ENCODE measurements at regions not wholly inside any gene's neighbourhood (a gene's known extent, or its start where the extent isn't known, plus 50 kb on each side); places are given as distances from the start of the nearest gene placed in this dataset.
"Not testable (repeated sequence)": the region's sequence is repeated elsewhere in the genome, so short reads cannot be mapped to it uniquely, and the experiment has no call there.

DNA sequence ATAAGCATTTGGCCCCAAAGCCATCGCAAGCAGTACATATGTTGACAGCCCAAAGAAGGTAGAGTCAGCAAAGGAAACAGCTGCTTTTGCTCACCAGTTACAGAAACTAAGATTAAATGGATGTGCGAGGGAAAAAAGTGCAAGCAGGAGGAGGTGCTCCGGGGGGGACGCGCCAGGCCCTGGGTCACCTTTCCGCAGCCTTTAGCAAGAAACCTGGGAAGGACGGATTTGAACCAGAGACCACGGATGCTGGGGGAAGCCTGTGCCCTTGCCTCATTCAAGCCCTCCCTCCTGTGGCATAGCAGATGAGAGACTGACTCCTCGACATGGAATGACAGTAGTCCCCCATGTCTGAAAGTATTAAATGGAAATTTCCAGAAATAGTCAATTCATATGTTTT is 405.6 kb upstream of the PRKCQ start:
- DNase-seq (ENCODE audit: low read depth) = no peak

DNA sequence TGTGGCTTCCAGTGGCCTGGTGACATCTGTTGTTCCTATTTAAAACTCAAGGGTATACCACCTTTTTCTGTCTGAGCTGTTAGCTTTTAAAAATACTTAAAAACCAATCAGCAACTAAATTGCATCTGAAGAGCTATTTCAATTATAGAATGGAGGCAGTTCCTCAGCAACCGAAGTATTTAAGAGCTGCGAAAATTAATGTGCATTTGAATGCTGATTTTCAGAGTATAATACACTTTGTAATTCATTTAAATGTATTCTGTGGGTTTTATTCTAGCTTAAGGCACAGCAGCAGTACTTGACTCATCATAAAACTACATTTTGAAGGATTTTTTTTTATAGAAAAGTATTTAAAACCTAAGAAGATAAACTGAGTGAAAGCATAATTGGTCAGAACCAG is 404.9 kb upstream of the PRKCQ start:
- DNase-seq (ENCODE audit: low read depth) = no peak

DNA sequence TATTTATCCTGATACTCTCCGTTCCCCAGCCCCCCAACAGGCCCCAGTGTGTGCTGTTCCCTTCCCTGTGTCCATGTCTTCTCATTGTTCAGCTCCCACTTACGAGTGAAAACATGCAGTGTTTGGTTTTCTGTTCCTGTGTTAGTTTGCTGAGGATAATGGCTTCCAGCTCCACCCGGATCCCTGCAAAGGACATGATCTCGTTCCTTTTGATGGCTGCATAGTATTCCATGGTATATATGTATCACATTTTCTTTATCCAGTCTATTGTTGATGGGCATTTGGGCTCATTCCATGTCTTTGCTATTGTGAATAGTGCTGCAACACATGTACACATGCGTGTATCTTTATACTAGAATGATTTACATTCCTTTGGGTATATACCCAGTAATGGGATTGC is 403.9 kb upstream of the PRKCQ start:
- not testable (repeated sequence) for DNase-seq (ENCODE audit: low read depth)

GRCh38 chr10:6980353-6980752 is 400.3 kb upstream of the PRKCQ start:
- no peak for DNase-seq (ENCODE audit: low read depth)

GRCh38 chr10:6979371-6979770 is 399.3 kb upstream of the PRKCQ start:
- DNase-seq (ENCODE audit: low read depth) = no peak

- DNase-seq (ENCODE audit: low read depth) = no peak
These were observed 398.1 kb upstream of the PRKCQ start for GRCh38 chr10:6978187-6978627.

DNA sequence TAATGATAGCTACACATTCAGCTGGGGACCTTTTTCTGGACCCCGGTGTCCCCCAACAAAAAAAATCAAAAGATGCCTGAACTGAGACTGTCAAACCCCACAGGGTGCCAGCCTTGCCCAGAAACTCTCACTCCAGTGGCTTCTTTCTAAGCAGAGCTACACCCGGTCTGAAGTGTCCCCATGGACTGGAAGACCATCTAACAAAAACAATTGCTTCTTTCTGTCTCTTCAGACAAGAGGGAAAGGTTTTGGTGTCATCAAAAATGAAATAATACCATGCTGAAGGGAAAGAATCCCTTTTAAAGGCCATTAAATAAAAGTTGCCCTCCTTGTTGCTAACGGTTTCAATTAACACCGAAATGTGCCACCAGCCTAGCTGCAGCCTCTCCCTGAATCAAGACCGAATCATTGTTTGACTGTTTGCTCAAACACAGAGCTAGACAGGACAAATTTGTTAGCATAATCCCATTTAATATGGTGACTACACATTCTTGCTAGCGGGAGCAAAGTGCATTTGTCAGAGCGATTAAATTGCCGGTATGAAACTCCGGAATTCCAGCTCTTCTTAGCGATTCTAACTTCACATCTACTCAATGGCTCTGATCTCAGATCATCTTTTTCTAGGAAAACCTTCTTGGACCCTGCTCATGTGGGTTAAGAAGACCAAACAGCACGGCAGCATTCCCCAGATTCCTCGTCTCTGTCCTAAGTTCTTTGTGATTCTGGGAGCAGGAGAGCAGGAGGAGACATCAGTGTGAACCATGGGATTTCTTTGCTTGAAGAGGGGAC is 397.5 kb upstream of the PRKCQ start:
- DNase-seq (ENCODE audit: low read depth) = no peak

GRCh38 chr10:6973899-6974298 is 393.8 kb upstream of the PRKCQ start:
- no peak for DNase-seq (ENCODE audit: low read depth)

DNA sequence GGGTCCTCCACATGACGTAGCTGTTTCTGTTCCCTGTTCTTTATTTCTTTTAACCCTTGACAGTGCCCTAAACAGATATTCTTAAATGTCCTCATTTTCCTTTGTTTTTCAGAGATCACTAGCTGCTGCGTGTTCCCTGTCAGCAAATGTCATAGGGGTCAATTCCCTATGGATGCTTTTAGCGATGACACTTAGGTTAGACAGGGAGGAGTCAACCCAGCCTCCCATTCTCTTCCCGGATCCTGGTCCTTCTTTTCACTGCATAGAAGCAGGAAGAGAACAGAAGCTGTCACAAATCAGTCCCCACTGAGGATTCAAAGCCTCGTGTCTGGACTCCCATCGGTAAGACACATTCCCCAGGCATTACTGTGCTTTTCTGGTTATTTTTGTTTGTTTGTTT is 392.1 kb upstream of the PRKCQ start:
- no peak for DNase-seq (ENCODE audit: low read depth)

- no peak for DNase-seq (ENCODE audit: low read depth)
These were observed 389.6 kb upstream of the PRKCQ start for GRCh38 chr10:6969659-6970058.

GRCh38 chr10:6964543-6964942 is 384.5 kb upstream of the PRKCQ start:
- DNase-seq (ENCODE audit: low read depth) = no peak

DNA sequence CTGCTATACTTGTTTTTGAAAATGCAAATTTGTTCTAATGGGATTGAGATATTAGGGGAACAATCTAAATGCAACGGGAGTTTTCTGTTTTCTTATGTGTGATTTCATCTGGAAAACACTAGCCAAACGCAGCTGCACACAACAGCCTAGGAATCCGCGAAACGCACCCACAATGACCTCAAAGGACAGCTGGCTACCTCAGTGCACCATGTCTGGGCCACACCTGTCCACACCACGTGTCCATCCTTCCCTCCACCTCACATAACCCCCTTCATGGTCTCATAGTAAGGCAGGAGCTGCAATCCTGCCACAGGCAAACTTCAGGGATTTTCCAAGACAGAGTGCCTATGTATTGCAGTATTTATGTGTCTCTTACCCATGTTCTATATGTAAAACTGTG is 382.5 kb upstream of the PRKCQ start:
- no peak for DNase-seq (ENCODE audit: low read depth)

DNA sequence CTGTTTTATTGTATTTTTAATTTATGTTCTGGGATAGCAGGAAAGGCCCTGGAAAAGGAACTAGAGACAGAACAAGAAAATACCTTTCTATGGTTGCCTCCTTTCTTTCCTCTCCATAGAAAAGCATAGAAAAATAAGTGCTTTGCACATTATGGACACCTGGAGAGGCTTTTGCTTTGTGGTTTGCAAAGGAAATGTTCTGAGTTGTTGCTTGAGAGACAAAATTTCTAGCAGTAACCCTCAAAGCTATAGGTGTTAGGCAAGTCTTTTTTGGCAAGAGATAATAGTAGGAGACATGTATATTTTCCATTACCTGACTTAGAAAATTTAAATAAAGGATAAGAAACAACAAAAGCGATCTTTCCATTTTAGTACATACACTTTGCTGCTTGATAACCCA is 378.6 kb upstream of the PRKCQ start:
- DNase-seq (ENCODE audit: low read depth) = no peak

- no peak for DNase-seq (ENCODE audit: low read depth)
These were observed 378.2 kb upstream of the PRKCQ start for GRCh38 chr10:6958254-6958653.

- DNase-seq (ENCODE audit: low read depth) = no peak
These were observed 377.8 kb upstream of the PRKCQ start for GRCh38 chr10:6957851-6958250.

DNA sequence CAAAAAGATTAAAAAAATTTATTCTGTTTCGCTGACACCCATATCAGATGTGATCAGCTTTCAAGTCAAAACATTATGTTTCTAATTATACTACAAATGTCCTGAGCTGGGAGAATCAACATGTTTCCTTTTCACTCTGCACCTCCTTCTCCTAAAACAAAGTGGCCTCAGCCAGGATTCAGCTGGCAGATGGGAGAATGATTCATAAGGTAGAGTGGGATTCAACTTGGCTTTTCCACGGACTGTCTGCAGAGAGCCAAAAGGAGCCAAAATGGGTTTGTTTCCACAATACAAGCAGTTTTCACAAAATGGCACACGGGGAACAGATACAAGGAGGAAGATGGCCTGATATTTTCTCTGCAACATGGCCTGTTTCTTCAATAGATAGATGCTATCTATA is 376.5 kb upstream of the PRKCQ start:
- no peak for DNase-seq (ENCODE audit: low read depth)

- DNase-seq (ENCODE audit: low read depth) = no peak
These were observed 373.3 kb upstream of the PRKCQ start for GRCh38 chr10:6953271-6953801.

- no peak for DNase-seq (ENCODE audit: low read depth)
These were observed 371.7 kb upstream of the PRKCQ start for GRCh38 chr10:6951732-6952131.

- no peak for DNase-seq (ENCODE audit: low read depth)
These were observed 370.1 kb upstream of the PRKCQ start for GRCh38 chr10:6950133-6950532.

DNA sequence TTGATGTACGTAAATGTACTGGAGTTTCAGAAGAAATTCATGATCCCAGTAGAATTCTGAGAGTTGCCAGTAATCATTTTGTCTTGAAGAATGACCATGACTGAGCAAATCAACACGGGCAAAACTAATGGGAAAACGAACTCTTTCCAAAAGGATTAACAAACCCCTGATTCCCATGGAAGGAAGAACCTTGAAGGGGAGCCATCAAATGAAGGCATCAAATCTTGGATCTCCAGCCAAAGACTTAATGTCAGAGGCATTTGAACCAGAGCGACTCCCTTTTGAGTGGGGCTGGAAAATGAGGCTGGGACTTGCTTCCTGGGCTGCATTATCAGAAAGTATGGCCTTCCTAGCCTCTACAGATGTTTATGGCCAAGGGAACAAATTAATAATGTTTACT is 364.4 kb upstream of the PRKCQ start:
- DNase-seq (ENCODE audit: low read depth) = no peak

DNA sequence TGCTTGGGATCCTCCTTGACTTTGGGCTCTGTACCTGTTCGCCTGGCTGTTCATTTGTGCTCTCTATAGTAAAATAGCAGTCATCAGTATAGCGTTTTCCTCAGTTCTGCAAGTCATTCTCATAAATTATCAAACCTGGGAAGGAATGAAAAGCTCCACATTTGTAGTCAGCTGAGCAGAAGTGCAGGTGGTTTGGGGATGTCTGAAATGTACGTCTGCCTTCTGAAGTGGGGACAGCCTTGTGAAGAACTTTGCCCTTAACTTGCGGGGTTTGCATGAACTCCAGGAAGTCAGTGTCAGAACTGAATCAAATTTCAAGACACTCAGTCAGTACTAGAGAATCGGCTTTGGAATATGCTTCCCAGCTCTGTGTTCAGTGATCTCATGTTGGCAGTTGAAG is 358.3 kb upstream of the PRKCQ start:
- no peak for DNase-seq (ENCODE audit: low read depth)

- DNase-seq (ENCODE audit: low read depth) = no peak
These were observed 356.9 kb upstream of the PRKCQ start for GRCh38 chr10:6936931-6937330.

DNA sequence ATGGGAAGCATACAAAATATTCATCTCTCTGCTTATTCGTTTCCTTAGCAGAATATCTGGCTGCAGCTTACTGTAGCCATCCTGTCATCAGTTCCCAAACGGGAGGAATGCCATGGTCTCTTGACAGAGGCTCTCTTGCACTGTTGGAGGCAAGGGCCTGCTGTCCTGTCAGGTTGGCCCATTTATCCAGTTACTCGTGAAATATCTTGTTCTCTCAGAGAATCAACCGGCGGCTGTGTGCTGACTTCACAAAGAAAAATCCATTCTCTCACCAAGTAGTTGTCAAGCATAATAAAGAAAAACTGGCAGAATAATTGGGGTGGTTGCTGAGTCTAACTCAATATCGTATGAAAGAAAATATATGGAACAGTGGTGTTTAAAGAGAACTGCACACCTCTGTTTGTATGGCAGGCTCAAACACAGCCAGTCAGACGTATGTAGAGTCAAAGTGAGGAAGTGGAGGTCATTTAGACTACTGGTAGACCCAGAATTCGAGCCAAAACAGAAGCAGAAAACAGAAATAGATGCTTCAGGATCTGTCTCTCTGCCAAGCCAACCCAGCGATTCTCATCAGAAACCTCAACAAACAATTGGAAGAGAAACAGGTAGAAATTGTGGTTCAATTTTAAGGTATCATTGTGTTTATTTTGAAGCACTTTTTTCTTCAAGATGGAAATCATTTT is 349.2 kb upstream of the PRKCQ start:
- DNase-seq (ENCODE audit: low read depth) = no peak

Data from HT1080 (cell line).